Mucosa of descending colon (tissue), 3 donors: ENCODE measurements at regions not wholly inside any gene's neighbourhood (a gene's known extent, or its start where the extent isn't known, plus 50 kb on each side); places are given as distances from the start of the nearest gene placed in this dataset.

Source experiments
- ATAC-seq: fragments of 200-7000 bp; cut with Tn5 transposase; one replicate; pipeline ENCODE4 v1.9.1; 2020; ENCODE audit warnings: mild to moderate bottlenecking, moderate library complexity
- DNase-seq, 3 donors: peaks; one replicate each; pipeline ENCODE4 v3.0.0-alpha.2; 2020
- H3K36me3 ChIP-seq: fragments of 200-600 bp; one replicate; pipeline ENCODE4 v1.8.0; 2021; ENCODE audit warnings: low read depth, mild to moderate bottlenecking
- H3K4me1 ChIP-seq: fragments of 200-600 bp; one replicate; pipeline ENCODE4 v1.8.0; 2021; ENCODE audit warnings: low read depth, mild to moderate bottlenecking
- H3K4me3 ChIP-seq: fragments of 200-600 bp; one replicate; pipeline ENCODE4 v1.8.0; 2021; ENCODE audit warnings: mild to moderate bottlenecking
- H3K9me3 ChIP-seq: fragments of 200-600 bp; one replicate; pipeline ENCODE4 v1.8.0; 2021; ENCODE audit warnings: mild to moderate bottlenecking
- intact Hi-C, 2 donors: fragments of 100-400 bp; cut with DNase I in 1 of 2; cut with micrococcal nuclease in 1 of 2; formaldehyde crosslinking; loops; one replicate each; pipeline versions ENCODE4 v1.11.0 to v1.11.1; 2022; cut with DNase I, micrococcal nuclease
- TF ChIP-seq, protein P1 (sequence below): fragments of 200-600 bp; IDR thresholded peaks from one replicate; pipeline ENCODE4 v1.8.0; 2022; ENCODE audit warnings: antibody characterized with exemption, mild to moderate bottlenecking
- donor health status: DM: no; HTN: no; CAD: no; lungs with moderate emphysema.
- donor health status: DM: no; HTN: no; CAD: no.
- donor health status: DM: no; HTN: yes; CAD: no.

DNA sequence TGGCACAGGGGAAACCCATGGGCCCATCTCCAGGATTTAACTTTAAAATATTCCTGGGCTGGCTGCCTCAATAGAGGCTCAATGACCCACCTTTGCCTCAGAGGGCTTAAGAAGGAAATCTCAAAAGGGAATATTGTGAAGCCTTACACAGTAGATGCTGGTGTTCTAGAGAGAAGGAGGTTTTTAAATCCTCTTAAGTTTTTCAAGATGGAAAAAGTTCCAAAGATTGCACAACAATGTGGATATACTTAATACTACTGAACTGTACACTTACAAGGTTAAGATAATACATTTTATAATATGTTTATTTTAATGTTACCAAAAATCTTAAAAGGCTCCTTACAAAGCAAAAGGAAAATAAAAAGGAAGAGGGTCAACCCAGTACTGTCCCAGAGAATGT lies 54.9 kb upstream of the LCLAT1 start:
- no peak for DNase-seq
- Histone ChIP-seq H3K4me3 (no peak overlapping the region), H3K4me1 (no peaks in the 10 kb centered on the region), H3K9me3 (no peaks in the 10 kb centered on the region), H3K36me3 (no peaks in the 10 kb centered on the region)
- ATAC-seq, result no peak
- TF ChIP-seq, protein P1, sequence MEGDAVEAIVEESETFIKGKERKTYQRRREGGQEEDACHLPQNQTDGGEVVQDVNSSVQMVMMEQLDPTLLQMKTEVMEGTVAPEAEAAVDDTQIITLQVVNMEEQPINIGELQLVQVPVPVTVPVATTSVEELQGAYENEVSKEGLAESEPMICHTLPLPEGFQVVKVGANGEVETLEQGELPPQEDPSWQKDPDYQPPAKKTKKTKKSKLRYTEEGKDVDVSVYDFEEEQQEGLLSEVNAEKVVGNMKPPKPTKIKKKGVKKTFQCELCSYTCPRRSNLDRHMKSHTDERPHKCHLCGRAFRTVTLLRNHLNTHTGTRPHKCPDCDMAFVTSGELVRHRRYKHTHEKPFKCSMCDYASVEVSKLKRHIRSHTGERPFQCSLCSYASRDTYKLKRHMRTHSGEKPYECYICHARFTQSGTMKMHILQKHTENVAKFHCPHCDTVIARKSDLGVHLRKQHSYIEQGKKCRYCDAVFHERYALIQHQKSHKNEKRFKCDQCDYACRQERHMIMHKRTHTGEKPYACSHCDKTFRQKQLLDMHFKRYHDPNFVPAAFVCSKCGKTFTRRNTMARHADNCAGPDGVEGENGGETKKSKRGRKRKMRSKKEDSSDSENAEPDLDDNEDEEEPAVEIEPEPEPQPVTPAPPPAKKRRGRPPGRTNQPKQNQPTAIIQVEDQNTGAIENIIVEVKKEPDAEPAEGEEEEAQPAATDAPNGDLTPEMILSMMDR, result no peak
- intact Hi-C loops, result no loop called here

GRCh38 chr2:30393510-30393909 lies 53.5 kb upstream of the LCLAT1 start:
- TF ChIP-seq, protein P1, result no peak
- ATAC-seq (no peak), DNase-seq (no peak)
- Histone ChIP-seq H3K4me1 (no peaks in the 10 kb centered on the region), H3K4me3 (no peak overlapping the region), H3K9me3 (no peaks in the 10 kb centered on the region), H3K36me3 (no peaks in the 10 kb centered on the region)
- intact Hi-C loops, result no loop called here

- no peaks in the 10 kb centered on the region for H3K4me1 ChIP-seq
- TF ChIP-seq, protein P1, result no peak
- H3K9me3 ChIP-seq, result no peaks in the 10 kb centered on the region
- intact Hi-C loops, result no loop called here
- ATAC-seq (no peak), DNase-seq (no peak)
- no peaks in the 10 kb centered on the region for H3K36me3 ChIP-seq
- no peak overlapping the region for H3K4me3 ChIP-seq
Measured at GRCh38 chr2:30394096-30394495, 53.0 kb upstream of the LCLAT1 start.

DNA sequence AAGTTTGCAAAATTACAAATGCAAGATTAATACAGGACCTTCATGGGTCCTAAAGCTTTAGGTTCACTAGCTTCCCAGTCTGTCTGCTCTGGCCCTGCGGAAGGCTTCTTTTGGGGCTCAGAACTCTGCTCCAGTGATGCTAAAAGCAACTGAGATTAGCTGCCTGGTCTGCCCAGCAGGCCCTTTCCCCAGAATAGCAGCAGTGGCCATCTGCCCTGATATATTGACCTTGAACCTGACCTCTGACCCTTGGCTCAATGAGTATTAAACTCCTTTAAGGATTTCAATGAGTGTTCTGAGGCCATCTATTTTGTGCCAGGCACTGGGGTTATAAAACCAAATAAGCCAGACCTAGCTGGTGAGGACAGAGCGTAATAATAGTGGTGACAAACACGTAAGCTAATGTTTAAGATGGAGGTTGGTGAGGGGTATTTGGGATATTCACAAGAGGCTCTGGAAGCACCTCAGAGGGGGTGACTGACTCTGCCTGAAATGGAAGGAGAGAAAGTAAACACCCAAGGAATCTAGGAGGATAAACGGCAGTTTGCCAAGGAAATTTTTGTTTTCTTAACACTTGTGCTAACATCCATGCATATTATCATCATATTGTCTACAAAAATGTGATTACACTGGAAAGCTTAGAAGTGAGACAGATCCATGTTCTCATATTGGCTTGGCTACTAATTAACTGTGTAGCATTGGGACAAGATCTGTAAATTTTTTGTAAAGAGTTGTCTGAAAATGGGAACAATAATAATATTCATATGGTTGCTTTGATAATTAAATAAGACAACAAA lies 50.4 kb upstream of the LCLAT1 start:
- Histone ChIP-seq H3K9me3 (no peaks in the 10 kb centered on the region), H3K4me1 (no peaks in the 10 kb centered on the region), H3K4me3 (no peak overlapping the region), H3K36me3 (no peaks in the 10 kb centered on the region)
- ATAC-seq, result no peak
- intact Hi-C loops, result no loop called here
- DNase-seq, result no peak
- TF ChIP-seq, protein P1, result no peak
